GM18517 (cell line): ENCODE measurements at regions not wholly inside any gene's neighbourhood (a gene's known extent, or its start where the extent isn't known, plus 50 kb on each side); places are given as distances from the start of the nearest gene placed in this dataset.
"Not testable (repeated sequence)": the region's sequence is repeated elsewhere in the genome, so short reads cannot be mapped to it uniquely, and the experiment has no call there.

Experiments
- ATAC-seq: cut with Tn5 transposase; IDR thresholded peaks from one replicate; pipeline ENCODE4 v1.9.1; 2021; ENCODE audit warnings: mild to moderate bottlenecking, moderate library complexity; ENCODE audit not compliant: unreplicated experiment

- not testable (repeated sequence) for ATAC-seq
Measured at GRCh38 chr5:91285062-91285461, 98.1 kb downstream of the ARRDC3 start.

- no peak for ATAC-seq
Measured at GRCh38 chr5:91283899-91284298, 99.2 kb downstream of the ARRDC3 start.

- no peak for ATAC-seq
Measured at GRCh38 chr5:91283326-91283725, 99.8 kb downstream of the ARRDC3 start.

GRCh38 chr5:91282210-91282609 is 100.9 kb downstream of the ARRDC3 start:
- ATAC-seq, result no peak

- no peak for ATAC-seq
Measured at GRCh38 chr5:91281401-91281800, 101.7 kb downstream of the ARRDC3 start.

GRCh38 chr5:91280362-91281269 is 102.5 kb downstream of the ARRDC3 start:
- ATAC-seq, result peak; percentile 91

GRCh38 chr5:91277840-91278239 is 105.3 kb downstream of the ARRDC3 start:
- ATAC-seq, result no peak

- ATAC-seq, result no peak
Measured at GRCh38 chr5:91277093-91277626, 106.0 kb downstream of the ARRDC3 start.

GRCh38 chr5:91272858-91273257 is 110.3 kb downstream of the ARRDC3 start:
- peak; percentile 94 for ATAC-seq

- peak; percentile 59 for ATAC-seq
Measured at GRCh38 chr5:91271999-91272398, 111.1 kb downstream of the ARRDC3 start.

GRCh38 chr5:91269198-91269597 is 113.9 kb downstream of the ARRDC3 start:
- ATAC-seq, result no peak

GRCh38 chr5:91266184-91266705 is 116.9 kb downstream of the ARRDC3 start:
- ATAC-seq, result peak; percentile 76

- no peak for ATAC-seq
Measured at GRCh38 chr5:91264311-91265051, 118.6 kb downstream of the ARRDC3 start.

- no peak for ATAC-seq
Measured at GRCh38 chr5:91263898-91264297, 119.2 kb downstream of the ARRDC3 start.

- no peak for ATAC-seq
Measured at GRCh38 chr5:91257301-91257700, 125.8 kb downstream of the ARRDC3 start.

GRCh38 chr5:91256142-91256524 is 127.0 kb downstream of the ARRDC3 start:
- no peak for ATAC-seq

GRCh38 chr5:91255396-91256141 is 127.5 kb downstream of the ARRDC3 start:
- no peak for ATAC-seq

GRCh38 chr5:91252916-91253315 is 130.2 kb downstream of the ARRDC3 start:
- ATAC-seq, result no peak

- no peak for ATAC-seq
Measured at GRCh38 chr5:91245871-91246270, 137.2 kb downstream of the ARRDC3 start.

GRCh38 chr5:91245074-91245452 is 138.1 kb downstream of the ARRDC3 start:
- ATAC-seq, result no peak
